Ascending aorta (tissue), 2 donors: ENCODE measurements at regions not wholly inside any gene's neighbourhood (a gene's known extent, or its start where the extent isn't known, plus 50 kb on each side); places are given as distances from the start of the nearest gene placed in this dataset.
A peak's percentile ranks its signal among the peaks of the same experiment; 100 is the strongest.

Experiments used
- DNase-seq, 2 donors: peaks; one replicate each; pipeline ENCODE4 v3.0.0-alpha.2; 2019; ENCODE audit warnings: low spot score in 2 of 2
- H3K27ac ChIP-seq, 2 donors: fragments of 200-600 bp; sonication (generic); one replicate each; pipeline ENCODE4 v1.5.1; 2016 to 2017; ENCODE audit warnings: mild to moderate bottlenecking in 1 of 2
- H3K27me3 ChIP-seq: fragments of 200-600 bp; sonication (generic); one replicate; pipeline ENCODE4 v1.5.1; 2017
- H3K36me3 ChIP-seq, 2 donors: fragments of 200-600 bp; sonication (generic); one replicate each; pipeline ENCODE4 v1.5.1; 2016
- H3K4me1 ChIP-seq, 2 donors: fragments of 200-600 bp; sonication (generic); one replicate each; pipeline ENCODE4 v1.5.1; 2016 to 2017; ENCODE audit warnings: mild to moderate bottlenecking in 1 of 2
- H3K4me3 ChIP-seq, 2 donors: fragments of 200-600 bp; sonication (generic); one replicate each; pipeline ENCODE4 v1.5.1; 2016 to 2017; ENCODE audit warnings: mild to moderate bottlenecking in 1 of 2
- H3K9me3 ChIP-seq, 2 donors: fragments of 200-600 bp; sonication (generic); one replicate each; pipeline ENCODE4 v1.5.1; 2016
- intact Hi-C: fragments of 100-400 bp; cut with DNase I; formaldehyde crosslinking; loops from one replicate; pipeline ENCODE4 v1.15.1; 2023
- TF ChIP-seq, protein P1 (sequence below), 3 experiments: fragments of 200-600 bp in 2 of 3; fragments of 450-650 bp in 1 of 3; sonication (generic) in 2 of 3; IDR thresholded peaks; one replicate each; pipeline ENCODE4 v1.5.1; 2016 to 2019; ENCODE audit warnings: antibody characterized with exemption in 3 of 3, mild to moderate bottlenecking in 1 of 3, moderate library complexity in 1 of 3

DNA sequence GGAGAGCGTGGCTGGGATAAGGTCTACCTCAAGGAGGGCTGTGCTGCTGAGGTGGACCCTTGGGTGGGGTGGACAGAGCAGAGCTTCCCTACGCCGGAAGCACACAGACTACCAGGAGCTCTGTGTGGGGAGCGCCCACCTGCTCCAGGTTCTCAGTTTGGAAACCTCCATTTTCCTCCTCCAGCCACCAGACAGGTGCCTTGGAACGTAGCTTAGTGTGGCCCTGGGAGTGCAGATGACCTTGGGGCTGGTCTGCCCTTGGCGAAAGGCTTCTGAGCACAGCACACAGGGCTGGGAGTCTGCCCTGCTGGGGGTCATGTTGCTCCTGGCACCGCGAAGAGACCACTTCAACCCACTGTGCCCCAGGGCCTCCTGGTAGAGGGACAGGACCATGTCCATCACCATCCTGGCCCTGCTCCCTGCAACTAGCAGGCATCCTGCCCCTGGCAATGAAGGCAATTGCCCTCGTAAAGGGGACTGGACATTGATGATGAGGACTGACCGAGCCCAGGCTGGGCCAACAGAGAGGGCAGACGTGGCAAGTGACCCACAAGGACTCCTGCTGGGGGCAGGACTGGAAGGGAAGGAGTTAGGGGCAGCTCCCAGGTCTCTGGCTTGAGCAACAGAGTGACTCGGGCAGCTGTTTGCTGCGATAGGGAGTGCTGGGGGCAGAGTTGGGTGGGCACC is 214.7 kb downstream of the CYP26B1 start:
- H3K27ac ChIP-seq: no peak overlapping the region
- no peaks in the 10 kb centered on the region for H3K36me3 ChIP-seq
- no peak overlapping the region for H3K4me3 ChIP-seq
- TF ChIP-seq, protein P1, sequence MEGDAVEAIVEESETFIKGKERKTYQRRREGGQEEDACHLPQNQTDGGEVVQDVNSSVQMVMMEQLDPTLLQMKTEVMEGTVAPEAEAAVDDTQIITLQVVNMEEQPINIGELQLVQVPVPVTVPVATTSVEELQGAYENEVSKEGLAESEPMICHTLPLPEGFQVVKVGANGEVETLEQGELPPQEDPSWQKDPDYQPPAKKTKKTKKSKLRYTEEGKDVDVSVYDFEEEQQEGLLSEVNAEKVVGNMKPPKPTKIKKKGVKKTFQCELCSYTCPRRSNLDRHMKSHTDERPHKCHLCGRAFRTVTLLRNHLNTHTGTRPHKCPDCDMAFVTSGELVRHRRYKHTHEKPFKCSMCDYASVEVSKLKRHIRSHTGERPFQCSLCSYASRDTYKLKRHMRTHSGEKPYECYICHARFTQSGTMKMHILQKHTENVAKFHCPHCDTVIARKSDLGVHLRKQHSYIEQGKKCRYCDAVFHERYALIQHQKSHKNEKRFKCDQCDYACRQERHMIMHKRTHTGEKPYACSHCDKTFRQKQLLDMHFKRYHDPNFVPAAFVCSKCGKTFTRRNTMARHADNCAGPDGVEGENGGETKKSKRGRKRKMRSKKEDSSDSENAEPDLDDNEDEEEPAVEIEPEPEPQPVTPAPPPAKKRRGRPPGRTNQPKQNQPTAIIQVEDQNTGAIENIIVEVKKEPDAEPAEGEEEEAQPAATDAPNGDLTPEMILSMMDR (IDR thresholded peaks at IDR 0.05): no peak
- intact Hi-C loops: no loop called here
- no peaks in the 10 kb centered on the region for H3K9me3 ChIP-seq
- H3K4me1 ChIP-seq: peaks cover 6 to 19% of the 10 kb centered on the region in 2 donors
- no peaks in the 10 kb centered on the region for H3K27me3 ChIP-seq
- peak in 1 of 2 donors; percentile 45 for DNase-seq

GRCh38 chr2:71932037-71932779 is 215.5 kb downstream of the CYP26B1 start:
- DNase-seq: peak in 1 of 2 donors; percentile 46
- TF ChIP-seq, protein P1 (IDR thresholded peaks at IDR 0.05): no peak
- Histone ChIP-seq H3K36me3 (no peaks in the 10 kb centered on the region), H3K27me3 (no peaks in the 10 kb centered on the region), H3K27ac (no peak overlapping the region), H3K4me1 (peaks cover 6 to 19% of the 10 kb centered on the region in 2 donors), H3K9me3 (no peaks in the 10 kb centered on the region), H3K4me3 (no peak overlapping the region)
- intact Hi-C loops: no loop called here

- Histone ChIP-seq H3K4me3 (no peak overlapping the region), H3K4me1 (peaks cover 6 to 10% of the 10 kb centered on the region in 2 donors), H3K36me3 (no peaks in the 10 kb centered on the region), H3K27me3 (no peaks in the 10 kb centered on the region), H3K27ac (no peak overlapping the region), H3K9me3 (no peaks in the 10 kb centered on the region)
- DNase-seq: peak in 1 of 2 donors; percentile 48
- TF ChIP-seq, protein P1 (IDR thresholded peaks at IDR 0.05): no peak
- intact Hi-C loops: no loop called here
Observed at GRCh38 chr2:71930049-71930681, 217.5 kb downstream of the CYP26B1 start.

GRCh38 chr2:71929482-71929772 is 218.2 kb downstream of the CYP26B1 start:
- Histone ChIP-seq H3K36me3 (no peaks in the 10 kb centered on the region), H3K27ac (no peak overlapping the region), H3K9me3 (no peaks in the 10 kb centered on the region), H3K27me3 (no peaks in the 10 kb centered on the region), H3K4me1 (peaks cover 0 to 2% of the 10 kb centered on the region in 2 donors), H3K4me3 (no peak overlapping the region)
- TF ChIP-seq, protein P1 (IDR thresholded peaks at IDR 0.05): no peak
- DNase-seq: no peak
- intact Hi-C loops: loop anchor here (10.0 kb wide), 1 partner anchor 65 kb away; no protein-coding TSS in a partner anchor

DNA sequence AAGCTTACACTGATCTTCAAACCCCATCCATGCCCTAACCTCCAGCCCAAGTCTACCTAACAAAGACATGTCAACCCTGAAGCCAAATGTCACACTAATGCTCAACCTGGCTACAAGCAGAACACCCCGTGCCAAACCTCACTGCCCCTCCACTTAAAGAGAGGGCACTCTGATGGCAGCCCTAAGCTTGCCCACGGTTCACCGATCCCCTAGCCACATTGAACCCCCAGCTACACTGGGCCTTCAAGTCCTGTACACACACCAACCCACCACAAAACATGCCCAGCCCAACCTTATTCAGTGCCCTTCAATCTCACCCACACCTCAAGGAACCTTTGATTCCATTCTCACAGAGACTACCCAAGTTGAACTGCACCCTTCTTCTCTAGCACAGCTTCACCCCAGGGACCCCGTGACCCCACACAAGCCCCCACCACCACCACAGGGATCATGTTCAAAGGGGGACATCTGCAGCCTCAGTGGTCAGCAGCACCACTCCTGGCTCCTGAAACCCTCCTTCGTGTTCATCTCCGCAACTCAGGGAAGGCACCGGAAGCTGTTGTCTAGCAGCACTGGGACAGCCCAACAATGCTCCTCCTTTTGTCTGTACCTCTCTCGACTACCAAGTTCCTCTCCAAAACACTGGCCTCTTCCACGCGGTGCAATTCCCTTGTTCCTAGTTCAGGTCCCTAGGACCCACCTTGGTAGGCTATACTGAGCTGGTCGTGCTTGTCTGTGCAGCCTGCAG is 218.8 kb downstream of the CYP26B1 start:
- Histone ChIP-seq H3K9me3 (no peaks in the 10 kb centered on the region), H3K4me3 (no peak overlapping the region), H3K36me3 (no peaks in the 10 kb centered on the region), H3K27me3 (no peaks in the 10 kb centered on the region), H3K27ac (no peak overlapping the region), H3K4me1 (no peaks in the 10 kb centered on the region)
- TF ChIP-seq, protein P1 (IDR thresholded peaks at IDR 0.05): no peak
- peak in 1 of 2 donors; percentile 37 for DNase-seq
- intact Hi-C loops: loop anchor here (10.0 kb wide), 1 partner anchor 66 kb away; no protein-coding TSS in a partner anchor
